Activated naive CD8-positive, alpha-beta T cell treated with anti-CD3 and anti-CD28 coated beads, Interleukin-2, amount 50 U/mL, for 16 hours (primary cell): ENCODE measurements at regions not wholly inside any gene's neighbourhood (a gene's known extent, or its start where the extent isn't known, plus 50 kb on each side); places are given as distances from the start of the nearest gene placed in this dataset.
"Not testable (repeated sequence)": the region's sequence is repeated elsewhere in the genome, so short reads cannot be mapped to it uniquely, and the experiment has no call there.

Experiments
- DNase-seq: peaks from one replicate; pipeline ENCODE4 v3.0.0-alpha.2; 2020; ENCODE audit warnings: low read depth, low spot score

DNA sequence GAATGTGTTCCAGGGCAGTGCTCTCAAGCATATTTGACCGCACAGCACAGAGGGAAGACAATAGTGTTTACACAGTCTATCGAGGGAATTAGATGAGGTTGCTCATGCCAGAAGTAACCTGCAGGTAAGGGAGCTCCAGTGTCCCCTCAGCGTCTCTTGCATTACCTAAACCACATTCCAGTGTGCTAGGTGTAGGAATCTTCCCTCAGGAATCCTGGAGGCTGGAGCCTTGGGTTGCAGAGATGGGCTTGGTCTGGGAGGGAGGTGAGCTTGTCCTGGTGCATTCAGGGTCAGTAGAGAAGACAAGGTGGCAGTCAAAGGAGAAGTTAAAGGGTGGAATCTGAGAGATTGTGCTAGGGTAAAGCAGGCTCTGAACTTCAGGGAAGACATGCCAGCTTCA, 56.3 kb downstream of the SOX14 start:
- DNase-seq: no peak

DNA sequence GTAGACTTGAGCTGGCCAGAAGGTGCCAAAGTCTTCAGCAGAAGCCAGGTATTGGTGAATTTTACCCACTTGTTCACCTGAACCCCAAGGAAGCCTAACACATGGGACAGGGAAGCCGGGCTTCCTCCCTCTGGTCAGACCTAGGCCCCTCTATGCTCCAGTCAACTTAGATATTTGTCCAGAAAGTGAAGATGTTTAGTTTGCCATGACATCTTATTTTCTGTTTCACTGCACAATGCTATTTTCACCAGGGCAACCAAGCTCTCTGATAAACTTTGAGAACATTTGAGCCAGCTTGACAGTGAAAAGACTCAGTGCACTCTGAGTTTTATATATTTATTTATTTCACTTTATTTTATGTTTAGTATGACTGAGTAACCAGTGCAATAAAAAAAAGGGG, 71.0 kb downstream of the SOX14 start:
- no peak for DNase-seq

DNA sequence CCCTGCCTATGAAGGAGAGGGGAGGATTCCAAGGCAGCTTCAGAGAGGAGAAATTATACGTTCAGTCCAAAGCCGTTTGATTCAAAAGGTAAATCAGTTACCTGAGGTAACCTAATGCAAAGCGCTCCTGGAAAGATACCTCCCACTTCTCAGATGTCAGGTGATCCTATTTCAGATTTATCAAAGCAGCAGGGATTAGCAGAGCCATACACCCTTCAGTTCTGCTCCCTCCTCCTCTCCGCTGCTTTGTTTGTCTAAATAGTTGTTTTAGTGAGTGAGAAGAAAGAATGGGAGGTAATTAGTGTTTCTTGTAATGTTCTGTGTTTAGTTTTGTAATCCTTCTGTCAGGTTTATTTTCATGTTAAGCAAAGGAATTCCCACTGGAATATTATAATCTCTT, 81.1 kb downstream of the SOX14 start:
- no peak for DNase-seq

DNA sequence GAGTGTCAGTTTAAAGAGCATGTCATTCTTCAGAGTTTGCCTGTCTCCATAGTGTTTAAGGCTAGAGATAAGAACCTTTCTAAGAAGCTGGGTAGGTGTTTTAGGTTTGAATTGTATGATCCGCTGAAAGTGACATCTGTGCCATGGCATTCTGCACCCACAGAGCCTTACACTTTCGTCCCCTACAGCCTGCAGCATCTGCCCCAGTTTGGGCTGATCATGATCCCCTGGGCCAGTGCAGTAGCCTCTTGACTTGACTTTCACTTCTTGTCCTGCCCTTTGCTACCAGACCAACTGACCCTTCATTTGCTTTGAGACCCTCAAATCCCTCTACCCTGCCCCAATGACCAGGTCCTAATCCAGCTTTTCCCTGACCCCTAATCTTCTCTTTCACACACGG, 81.6 kb downstream of the SOX14 start:
- no peak for DNase-seq

DNA sequence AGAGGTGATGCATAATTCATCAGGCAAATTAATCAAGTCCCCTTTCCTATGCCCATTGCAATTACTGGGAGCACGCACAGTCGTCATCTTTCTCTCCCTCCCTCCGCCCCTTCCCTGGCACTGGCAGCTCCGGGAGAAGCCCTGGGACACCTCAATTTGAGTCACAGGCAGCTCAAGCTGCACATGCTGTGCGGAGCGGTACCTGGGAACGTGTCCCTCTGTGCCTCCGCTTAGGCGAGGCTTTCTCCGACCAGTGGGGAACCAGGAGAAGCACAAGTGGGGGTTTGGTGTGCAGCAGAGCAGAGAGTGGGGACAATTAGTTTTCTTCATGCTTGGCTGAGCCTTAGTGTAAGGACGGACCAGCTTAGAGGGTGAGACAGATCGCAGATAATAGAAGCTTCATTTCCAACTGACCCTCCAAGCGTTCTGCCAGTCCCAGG, 88.3 kb downstream of the SOX14 start:
- DNase-seq: no peak

DNA sequence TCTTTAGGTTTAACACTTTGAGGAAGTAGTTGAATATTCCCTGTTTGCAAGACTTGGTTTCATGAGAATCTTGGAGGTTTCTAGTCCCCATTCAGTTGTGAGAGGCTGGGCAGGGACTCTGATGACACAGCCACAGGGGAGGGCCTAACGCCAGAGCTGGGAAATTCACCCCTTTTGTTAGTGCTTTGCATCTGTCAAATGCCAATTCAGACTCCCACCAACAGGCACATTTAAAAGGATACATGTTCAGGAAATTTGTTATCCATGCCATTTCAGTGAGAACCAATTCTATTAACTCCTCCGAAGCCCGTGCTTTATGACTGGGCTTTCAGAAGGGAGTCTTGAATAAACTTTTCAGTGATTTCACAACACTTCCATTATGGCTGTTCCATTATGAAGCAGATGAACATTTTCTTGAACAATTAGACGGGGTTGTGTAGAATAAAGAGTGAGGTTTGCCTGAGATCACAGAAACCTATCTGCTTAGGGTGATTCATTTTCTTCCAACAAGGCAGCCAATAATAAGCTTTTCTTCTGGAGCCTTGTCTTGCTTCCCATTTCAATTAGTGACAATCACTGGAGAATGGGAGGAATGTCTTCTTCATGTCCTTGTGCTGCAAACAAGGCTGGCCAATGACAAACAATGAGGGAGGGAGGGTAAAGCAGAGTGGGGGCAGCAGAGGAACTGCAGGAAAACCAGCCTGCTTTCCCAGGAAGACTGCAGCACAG, 90.6 kb downstream of the SOX14 start:
- DNase-seq: no peak

DNA sequence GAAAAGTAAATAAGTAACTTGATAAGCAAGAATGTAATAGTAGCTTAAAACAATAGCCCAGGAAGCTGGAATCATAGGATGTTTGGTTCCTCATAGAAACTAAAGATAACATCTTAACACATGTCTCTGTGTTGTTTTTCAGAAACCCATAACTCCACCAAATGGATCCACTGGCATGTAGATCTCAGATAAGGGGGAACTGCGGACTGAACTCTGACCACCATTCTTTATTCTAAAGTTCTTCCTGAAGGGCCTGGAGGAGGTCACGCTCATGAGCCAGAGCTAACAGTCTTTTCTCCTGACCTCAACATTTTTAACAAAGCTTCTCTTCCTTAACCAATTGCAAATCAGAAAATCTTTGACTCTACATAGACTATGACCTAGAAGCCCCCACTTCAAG, 101.9 kb downstream of the SOX14 start:
- DNase-seq: no peak

DNA sequence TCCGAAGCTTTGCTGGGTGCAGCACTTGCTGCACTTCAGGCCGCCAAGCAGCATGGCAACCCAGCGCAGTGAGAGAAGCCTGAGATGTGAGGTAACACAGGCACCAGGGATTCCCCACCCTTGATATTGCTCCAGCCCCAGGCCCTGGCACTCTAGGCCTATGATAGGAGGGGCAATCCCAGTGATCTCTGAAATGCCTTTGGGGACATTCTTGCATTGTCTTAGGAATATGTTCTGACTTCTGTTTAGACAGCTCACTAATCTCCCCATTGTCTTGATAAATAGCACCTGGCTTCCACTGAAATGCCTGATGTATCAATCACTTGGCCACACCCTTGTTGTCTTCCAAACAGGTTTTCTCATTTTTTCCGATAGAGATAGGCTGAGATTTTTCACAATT, 102.8 kb downstream of the SOX14 start:
- no peak for DNase-seq

DNA sequence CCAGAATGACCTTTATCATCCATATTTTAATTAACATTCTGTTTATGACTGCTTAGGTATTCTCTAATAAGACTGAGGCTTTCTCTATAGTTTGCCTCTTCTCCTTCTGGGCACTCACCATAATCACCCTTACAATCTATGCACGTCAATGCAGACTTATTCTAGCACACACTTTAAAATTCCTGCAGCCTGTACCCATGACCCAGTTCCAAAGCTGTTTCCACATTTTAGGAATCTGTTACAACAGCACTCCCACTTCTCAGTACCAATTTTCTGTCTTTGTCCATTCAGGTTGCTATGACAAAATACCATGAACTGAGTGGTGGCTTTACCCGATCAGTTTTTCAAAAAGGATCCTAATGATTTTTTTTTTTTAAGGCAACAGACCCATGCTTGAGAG, 103.5 kb downstream of the SOX14 start:
- no peak for DNase-seq

DNA sequence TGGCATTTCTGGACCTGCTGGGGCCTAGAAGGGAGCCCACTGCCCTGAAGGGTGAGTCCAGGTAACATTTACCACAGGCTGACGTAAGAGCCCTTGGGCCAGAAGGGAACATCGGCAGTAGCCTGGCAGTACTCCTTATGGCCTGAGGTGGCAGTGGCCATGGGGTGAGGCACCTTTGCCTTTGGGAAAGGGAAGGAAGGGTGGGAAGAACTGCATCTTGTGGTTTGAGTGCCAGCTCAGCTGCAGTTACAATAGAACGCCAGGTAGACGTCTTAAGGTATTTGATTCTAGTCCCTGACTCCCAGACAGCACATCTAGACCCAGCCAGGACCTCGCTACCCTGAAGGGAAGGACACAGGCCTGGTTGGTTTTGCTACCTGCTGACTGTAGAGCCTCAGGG, 104.9 kb downstream of the SOX14 start:
- no peak for DNase-seq

DNA sequence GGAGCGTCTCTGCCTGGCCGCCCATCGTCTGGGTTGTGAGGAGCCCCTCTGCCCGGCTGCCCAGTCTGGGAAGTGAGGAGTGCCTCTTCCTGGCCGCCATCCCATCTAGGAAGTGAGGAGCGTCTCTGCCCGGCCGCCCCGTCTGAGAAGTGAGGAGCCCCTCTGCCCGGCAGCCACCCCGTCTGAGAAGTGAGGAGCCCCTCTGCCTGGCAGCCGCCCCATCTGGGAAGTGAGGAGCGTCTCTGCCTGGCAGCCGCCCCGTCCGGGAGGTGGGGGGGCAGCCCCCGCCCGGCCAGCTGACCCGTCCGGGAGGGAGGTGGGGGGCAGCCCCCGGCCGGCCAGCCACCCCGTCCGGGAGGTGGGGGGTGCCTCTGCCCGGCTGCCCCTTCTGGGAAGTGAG, 108.5 kb downstream of the SOX14 start:
- DNase-seq: not testable (repeated sequence)

DNA sequence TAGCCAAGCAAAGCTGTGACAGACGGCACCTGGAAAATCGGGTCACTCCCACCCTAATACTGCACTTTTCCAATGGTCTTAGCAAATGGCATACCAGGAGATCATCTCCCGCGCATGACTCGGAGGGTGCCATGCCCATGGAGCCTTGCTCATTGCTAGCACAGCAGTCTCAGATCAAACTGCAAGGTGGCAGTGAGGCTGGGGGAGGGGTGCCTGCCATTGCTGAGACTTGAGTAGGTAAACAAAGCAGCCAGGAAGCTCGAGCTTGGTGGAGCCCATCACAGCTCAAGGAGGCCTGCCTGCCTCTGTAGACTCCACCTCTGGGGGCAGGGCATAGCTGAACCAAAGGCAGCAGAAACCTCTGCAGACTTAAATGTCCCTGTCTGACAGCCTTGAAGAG, 113.1 kb upstream of the CLDN18 start:
- DNase-seq: not testable (repeated sequence)

DNA sequence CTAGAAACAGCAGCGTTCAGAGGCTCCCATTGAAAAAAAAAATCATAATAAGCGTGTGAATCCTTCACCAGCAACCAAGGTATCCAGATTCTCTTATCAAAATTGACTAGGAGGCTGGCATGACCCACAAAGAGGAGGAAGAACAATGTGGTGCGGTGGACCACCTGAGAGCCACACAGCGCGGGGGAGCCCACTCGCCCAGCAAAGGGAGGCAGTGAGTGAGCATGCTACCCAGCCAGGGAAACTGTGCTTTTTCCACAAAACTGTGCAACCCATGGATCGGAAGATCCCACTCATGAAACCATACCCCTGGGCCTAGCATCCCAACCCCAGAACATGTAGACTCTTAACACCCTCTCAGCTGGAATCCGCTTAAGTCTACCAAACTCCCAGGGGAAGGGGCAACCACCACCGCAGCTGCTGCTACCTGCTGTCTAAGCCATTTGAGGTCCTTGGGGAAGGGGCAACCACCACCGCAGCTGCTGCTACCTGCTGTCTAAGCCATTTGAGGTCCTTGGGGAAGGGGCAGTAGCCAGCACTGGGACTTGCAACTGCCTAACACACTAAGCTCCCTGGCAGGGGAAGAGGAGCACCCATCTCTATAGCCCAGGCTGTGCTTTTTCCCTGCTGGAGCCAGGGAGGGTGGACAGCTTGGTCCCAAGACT, 102.8 kb upstream of the CLDN18 start:
- DNase-seq: no peak

DNA sequence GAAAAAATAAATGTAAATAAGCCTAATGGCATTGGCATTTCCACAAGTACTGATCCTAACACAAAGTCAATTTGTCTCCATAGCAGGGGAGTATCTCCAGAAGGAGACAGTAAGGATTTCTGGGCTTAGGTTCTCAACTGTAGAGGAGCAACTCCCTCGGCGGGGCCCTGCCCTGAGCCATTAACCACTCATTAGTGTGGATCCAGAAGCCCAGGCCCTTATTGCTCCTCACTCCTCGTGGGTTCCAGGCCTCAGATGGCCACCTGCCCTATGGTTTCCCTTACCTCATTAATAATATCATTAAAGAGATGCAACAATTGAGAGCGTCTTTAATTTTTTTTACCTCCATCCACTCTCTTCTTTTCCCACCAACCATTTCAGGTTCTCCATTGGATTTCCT, 85.3 kb upstream of the CLDN18 start:
- no peak for DNase-seq

DNA sequence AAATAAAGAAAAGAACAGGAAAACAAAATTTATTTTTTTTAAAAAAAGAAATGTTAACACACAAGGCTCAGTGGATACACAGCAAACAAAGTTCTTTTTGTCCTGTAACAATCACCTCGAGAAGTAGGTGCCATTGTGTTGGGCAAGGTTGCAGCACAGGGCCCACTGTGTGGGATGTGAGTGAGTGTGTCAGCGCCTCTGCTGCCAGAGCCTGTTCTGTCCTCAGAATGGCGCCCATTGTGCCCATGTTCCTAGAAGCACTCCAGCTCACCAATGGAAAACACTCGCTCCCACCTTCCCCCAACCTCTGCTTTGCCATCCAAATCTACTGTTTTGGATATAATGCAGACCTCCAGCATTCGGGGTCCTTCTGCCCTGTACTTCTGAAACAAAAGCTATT, 84.9 kb upstream of the CLDN18 start:
- DNase-seq: no peak

DNA sequence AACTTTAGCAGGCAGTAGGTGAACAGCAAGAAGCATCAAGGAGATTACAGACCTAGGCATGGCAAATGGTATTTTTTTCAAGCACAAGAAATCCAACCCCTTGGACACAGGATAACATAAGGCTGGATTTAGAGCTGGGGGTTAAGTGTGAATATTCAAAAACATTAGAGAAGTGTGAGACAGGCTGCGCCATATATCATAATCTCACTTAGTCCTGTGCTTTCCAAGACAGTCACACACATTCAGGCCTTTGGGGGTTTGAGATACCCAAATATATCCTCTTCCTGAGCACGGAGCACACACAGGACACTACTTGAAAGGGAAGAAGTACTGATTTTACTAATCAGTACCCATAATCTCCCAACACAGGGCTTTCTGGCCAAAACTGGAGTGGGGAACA, 83.0 kb upstream of the CLDN18 start:
- no peak for DNase-seq

DNA sequence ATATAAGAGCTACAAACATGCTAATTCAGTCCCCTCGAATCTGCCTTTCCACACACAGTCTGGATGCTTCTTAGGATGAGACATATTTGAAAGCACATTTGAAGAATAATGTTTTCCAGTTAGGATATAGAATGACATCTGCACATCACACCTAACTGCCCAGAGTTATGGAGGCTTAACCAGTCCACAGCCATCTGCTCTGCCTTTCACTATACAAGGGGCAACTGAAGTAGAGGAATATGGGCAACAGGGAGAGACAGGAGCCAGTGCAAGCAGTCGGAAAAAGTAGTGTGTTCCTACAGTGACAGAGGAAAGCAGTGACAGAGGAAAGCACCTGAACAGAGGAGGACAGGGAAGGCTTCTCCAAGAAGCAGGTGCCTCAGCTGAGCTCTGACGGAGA, 79.0 kb upstream of the CLDN18 start:
- no peak for DNase-seq

DNA sequence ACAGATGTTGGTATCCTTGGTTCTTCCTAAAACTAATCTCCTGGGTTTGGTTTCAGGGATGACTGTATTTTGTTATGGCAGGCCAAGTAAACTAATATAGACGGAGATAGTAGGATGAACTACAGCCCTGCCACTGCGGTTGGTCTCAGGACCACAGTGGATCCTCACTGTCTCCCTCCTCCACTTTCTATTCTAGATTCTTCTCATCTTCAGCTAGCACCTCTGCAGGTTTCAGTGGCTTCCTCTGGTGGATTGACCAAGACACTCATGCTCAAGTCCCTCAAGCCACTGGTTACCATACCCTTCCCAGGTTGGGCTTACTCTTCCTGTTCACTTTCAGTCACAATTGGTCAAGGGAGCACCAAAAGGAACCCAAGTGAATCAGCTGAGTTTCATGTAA, 71.1 kb upstream of the CLDN18 start:
- no peak for DNase-seq

DNA sequence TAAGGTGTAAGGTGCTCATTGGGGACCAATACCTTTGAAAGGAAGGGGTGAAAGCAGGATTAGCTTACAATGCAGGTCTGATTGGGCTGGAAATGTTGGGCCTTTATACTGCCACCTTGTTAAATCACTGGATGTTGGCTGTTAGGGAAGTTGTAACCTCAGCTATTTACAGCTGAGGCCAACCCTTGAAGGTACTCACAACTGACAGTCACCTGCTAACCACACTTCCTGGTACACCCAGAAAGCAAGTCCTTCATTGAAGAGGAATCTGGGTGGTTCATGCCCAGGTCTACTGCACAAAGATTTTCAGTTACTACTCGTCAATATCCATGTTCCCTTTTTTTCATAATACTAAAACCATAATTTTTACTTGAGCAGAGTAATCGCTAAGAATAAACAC, 65.4 kb upstream of the CLDN18 start:
- no peak for DNase-seq

DNA sequence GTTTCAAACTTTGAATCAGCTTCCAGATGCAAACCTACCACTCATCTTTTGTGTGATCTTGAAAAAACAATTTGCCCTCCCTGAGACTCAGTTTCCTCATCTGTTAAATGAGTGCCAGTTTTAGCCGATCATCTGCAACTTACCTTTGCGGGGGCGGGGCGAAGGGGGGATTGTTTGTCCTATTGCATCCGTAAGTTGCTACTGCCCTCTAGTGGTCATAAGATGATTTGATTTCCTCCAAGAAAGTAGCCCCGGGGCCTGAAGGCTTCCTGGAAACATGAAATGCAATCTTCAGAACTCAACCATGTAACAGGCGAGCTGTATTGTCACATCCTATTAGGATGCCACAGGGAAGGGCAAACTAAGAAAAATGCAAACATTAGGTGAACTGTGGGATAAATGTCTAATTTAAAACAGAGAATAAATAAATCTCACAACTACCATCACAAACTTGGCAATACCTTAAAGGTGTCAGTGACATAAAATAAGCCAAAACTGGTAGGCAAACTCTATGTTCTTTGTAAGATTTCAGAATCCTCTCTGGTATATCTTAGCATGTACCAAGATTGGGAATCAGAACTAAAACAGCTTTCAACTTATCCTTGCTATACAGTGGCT, 63.5 kb upstream of the CLDN18 start:
- peak; percentile 6 for DNase-seq

DNA sequence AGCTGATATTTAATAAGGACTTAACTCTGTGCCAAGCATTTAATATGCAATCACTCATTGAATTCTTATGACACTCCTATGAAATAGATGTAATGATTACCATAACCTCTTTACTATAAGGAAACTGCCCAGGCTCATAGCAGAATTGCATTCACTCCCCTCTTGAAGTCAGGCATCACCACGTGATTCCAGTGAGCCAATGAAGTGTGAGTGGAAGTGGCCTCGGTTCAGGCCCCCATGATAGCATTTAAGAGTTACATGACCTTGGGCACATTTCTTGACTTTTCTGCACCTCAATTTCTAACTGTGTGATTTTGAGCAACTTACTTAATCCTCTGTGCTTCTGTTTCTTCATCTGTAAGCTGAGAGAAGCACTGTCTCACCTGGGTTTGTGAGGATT, 62.8 kb upstream of the CLDN18 start:
- no peak for DNase-seq

DNA sequence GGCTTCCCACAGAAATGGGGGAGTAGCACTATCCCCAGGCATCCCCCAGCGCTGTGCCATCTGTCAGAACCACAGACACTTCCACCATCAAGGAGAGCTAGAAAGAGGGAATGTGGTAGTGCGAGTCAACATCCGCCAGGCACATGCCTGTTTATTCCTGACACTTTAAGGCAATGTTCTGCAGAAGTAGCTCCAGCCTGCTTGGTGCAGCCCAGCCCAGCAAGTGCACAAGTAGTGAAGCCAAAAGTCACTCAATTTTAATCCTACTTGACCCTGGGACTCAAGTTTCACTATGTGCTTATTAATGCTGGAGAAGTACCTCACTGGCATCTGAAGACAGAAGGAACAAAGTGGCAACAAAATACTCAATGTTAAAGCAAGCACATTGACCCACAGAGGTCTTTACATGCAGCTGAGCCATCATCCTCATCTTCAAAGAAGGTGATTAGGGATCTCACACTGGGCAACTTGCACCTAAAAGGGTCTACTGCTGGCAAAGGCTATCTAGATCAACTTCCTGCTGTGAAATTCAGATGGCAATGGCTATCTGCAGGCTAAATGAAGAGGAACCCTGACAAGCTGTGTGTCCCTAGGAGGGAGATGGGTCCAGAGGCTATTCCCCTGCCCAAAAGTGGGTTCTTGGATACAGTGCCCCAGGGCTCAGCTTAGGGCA, 61.4 kb upstream of the CLDN18 start:
- DNase-seq: no peak

DNA sequence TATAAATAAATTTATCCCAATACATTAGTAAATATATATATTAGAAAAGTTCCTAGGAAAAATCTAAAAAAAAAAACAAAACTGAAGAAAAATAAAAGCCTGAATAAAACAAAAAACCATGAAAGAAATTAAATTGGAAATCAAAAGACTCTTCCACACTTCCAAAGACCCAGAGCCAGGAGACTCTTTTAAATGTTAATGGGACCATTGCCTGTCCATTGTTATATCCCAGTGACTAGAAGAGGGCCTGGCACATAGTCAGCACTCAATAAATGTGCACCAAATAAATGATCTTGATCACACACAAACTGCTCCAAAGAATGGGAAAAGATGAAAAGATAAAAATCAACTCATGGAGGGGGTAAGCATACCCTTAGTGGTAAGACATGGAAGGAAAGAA, 51.3 kb upstream of the CLDN18 start:
- no peak for DNase-seq
